Hepatocyte (in vitro differentiated cells): ENCODE measurements at regions not wholly inside any gene's neighbourhood (a gene's known extent, or its start where the extent isn't known, plus 50 kb on each side); places are given as distances from the start of the nearest gene placed in this dataset.

ENCODE experiments used
- EZH2 ChIP-seq: fragments of 200-600 bp; sonication (generic); IDR thresholded peaks from 2 replicates; pipeline ENCODE4 v1.6.1; 2016; ENCODE audit warnings: antibody characterized with exemption, mild to moderate bottlenecking, borderline replicate concordance
- EZH2phosphoT487 ChIP-seq: fragments of 200-600 bp; sonication (generic); IDR thresholded peaks from one replicate; pipeline ENCODE4 v1.6.1; 2018; ENCODE audit warnings: antibody characterized with exemption, mild to moderate bottlenecking, low read depth, moderate library complexity; ENCODE audit not compliant: unreplicated experiment, severe bottlenecking
- TF ChIP-seq, protein P1 (sequence below): fragments of 200-600 bp; sonication (generic); IDR thresholded peaks from 2 replicates; pipeline ENCODE4 v1.5.1; 2016; ENCODE audit warnings: antibody characterized with exemption, mild to moderate bottlenecking; ENCODE audit not compliant: poor library complexity

DNA sequence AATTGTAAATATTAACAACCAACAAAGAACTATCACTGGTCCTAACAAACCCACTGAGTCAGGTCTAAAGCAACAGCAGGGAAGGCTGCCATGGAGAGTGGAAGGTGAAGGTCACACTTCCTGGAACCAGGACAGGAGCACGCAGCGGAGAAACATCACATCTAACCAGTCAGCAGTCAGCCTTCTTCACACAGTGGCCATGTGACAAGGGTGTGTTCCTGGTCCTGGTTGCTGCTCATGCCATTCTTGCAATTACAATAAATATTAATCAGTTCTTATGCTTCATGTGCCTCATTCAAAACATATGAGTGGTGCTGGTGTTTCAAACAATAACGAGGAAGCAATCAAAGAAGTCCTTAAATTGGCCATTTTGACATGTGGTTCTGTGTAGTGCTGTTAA lies 162.8 kb downstream of the ARRDC4 start:
- no peak for TF ChIP-seq EZH2
- TF ChIP-seq, protein P1, sequence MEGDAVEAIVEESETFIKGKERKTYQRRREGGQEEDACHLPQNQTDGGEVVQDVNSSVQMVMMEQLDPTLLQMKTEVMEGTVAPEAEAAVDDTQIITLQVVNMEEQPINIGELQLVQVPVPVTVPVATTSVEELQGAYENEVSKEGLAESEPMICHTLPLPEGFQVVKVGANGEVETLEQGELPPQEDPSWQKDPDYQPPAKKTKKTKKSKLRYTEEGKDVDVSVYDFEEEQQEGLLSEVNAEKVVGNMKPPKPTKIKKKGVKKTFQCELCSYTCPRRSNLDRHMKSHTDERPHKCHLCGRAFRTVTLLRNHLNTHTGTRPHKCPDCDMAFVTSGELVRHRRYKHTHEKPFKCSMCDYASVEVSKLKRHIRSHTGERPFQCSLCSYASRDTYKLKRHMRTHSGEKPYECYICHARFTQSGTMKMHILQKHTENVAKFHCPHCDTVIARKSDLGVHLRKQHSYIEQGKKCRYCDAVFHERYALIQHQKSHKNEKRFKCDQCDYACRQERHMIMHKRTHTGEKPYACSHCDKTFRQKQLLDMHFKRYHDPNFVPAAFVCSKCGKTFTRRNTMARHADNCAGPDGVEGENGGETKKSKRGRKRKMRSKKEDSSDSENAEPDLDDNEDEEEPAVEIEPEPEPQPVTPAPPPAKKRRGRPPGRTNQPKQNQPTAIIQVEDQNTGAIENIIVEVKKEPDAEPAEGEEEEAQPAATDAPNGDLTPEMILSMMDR = no peak
- no peak for TF ChIP-seq EZH2phosphoT487
